ENCODE measurements at regions not wholly inside any gene's neighbourhood (a gene's known extent, or its start where the extent isn't known, plus 50 kb on each side); places are given as distances from the start of the nearest gene placed in this dataset.

DNA sequence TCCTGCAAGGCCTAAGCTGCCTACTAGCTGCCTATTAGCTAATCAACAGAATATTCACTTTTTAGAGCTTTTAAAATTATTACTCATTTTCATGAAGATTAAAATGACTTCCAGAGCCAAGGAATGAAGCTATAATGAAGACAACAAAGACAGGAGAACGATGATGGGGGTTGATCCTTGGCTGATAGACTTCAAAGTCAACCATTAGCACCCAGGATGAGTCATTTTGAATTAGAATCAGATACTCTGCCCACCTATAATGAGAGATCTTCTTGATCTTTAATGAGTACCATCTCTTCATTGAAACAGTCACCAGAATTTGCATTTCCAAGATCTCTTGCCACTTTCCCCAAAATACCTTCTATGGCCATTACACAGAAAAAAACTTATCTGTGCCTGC lies 56.7 kb upstream of the CDYL start:
- 32 to 56% methylated on average over 1 of the region's 1 CpG for WGBS, 2 experiments (ENCODE audit: insufficient coverage in 1 of 2, insufficient read length in 1 of 2)

DNA sequence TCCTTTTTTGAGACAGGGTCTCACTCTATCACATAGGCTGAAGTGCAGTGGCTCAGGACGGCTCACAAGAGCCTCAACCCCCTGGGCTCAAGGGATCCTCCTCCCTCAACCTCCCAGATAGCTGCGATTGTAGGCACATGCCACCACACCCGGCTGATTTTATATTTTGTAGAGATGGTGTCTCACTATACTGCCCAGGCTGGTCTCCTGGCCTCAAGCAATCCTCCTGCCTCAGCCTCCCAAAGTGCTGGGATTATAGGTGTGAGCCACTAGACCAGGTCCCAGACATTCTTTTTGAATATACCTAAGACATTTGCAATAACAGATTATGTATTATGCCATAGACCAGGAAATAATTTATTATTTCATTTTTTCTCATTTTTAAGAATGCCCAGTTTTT lies 58.3 kb upstream of the CDYL start:
- Mint-ChIP-seq H3K4me1 (peaks cover 10% of the 10 kb centered on the region), H3K27me3 (ENCODE audit: insufficient read depth) (peaks cover under 1% of the 10 kb centered on the region), H3K9me3 (no peaks in the 10 kb centered on the region), H3K36me3 (ENCODE audit: low read depth) (no peaks in the 10 kb centered on the region), H3K27ac (no peak overlapping the region), H3K4me3 (no peak overlapping the region)
- Histone ChIP-seq H3K4me3 (ENCODE audit: low read length) (no peak overlapping the region), H3K27me3 (ENCODE audit: control insufficient read depth, insufficient read depth, low read length, poor library complexity, severe bottlenecking) (no peaks in the 10 kb centered on the region), H3K27ac (ENCODE audit: low read depth, low read length) (no peak overlapping the region), H3K4me1 (ENCODE audit: control insufficient read depth, insufficient read depth, low read length) (no peaks in the 10 kb centered on the region), H3K9me3 (ENCODE audit: control insufficient read depth, low read length) (no peaks in the 10 kb centered on the region), H3K36me3 (ENCODE audit: control insufficient read depth, insufficient read depth, low read length) (no peaks in the 10 kb centered on the region), H3K9ac (ENCODE audit: extremely low read depth, low read length, poor library complexity, severe bottlenecking) (no peak overlapping the region)
- DNase-seq = no peak
- 70 to 78% methylated on average over 2 to 3 of the region's 3 CpGs for WGBS, 2 experiments (ENCODE audit: insufficient coverage in 1 of 2, insufficient read length in 1 of 2)
- TF ChIP-seq, protein P1, sequence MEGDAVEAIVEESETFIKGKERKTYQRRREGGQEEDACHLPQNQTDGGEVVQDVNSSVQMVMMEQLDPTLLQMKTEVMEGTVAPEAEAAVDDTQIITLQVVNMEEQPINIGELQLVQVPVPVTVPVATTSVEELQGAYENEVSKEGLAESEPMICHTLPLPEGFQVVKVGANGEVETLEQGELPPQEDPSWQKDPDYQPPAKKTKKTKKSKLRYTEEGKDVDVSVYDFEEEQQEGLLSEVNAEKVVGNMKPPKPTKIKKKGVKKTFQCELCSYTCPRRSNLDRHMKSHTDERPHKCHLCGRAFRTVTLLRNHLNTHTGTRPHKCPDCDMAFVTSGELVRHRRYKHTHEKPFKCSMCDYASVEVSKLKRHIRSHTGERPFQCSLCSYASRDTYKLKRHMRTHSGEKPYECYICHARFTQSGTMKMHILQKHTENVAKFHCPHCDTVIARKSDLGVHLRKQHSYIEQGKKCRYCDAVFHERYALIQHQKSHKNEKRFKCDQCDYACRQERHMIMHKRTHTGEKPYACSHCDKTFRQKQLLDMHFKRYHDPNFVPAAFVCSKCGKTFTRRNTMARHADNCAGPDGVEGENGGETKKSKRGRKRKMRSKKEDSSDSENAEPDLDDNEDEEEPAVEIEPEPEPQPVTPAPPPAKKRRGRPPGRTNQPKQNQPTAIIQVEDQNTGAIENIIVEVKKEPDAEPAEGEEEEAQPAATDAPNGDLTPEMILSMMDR (conservative IDR thresholded peaks at IDR 0.05) = no peak

More for the DNA sequence above, 56.7 kb upstream of the CDYL start:
- H3K9me3 Mint-ChIP-seq = no peaks in the 10 kb centered on the region
- no peaks in the 10 kb centered on the region for H3K27me3 Mint-ChIP-seq (ENCODE audit: insufficient read depth)
- Histone ChIP-seq H3K9me3 (ENCODE audit: control insufficient read depth, low read length) (no peaks in the 10 kb centered on the region), H3K4me1 (ENCODE audit: control insufficient read depth, insufficient read depth, low read length) (no peaks in the 10 kb centered on the region), H3K4me3 (ENCODE audit: low read length) (no peak overlapping the region), H3K27me3 (ENCODE audit: control insufficient read depth, insufficient read depth, low read length, poor library complexity, severe bottlenecking) (no peaks in the 10 kb centered on the region), H3K36me3 (ENCODE audit: control insufficient read depth, insufficient read depth, low read length) (no peaks in the 10 kb centered on the region), H3K9ac (ENCODE audit: extremely low read depth, low read length, poor library complexity, severe bottlenecking) (no peak overlapping the region), H3K27ac (ENCODE audit: low read depth, low read length) (no peak overlapping the region)
- TF ChIP-seq, protein P1 (conservative IDR thresholded peaks at IDR 0.05) = no peak
- DNase-seq = no peak
- H3K27ac Mint-ChIP-seq = no peak overlapping the region
- no peak overlapping the region for H3K4me3 Mint-ChIP-seq
- H3K4me1 Mint-ChIP-seq = peaks cover 19% of the 10 kb centered on the region
- H3K36me3 Mint-ChIP-seq (ENCODE audit: low read depth) = no peaks in the 10 kb centered on the region

DNA sequence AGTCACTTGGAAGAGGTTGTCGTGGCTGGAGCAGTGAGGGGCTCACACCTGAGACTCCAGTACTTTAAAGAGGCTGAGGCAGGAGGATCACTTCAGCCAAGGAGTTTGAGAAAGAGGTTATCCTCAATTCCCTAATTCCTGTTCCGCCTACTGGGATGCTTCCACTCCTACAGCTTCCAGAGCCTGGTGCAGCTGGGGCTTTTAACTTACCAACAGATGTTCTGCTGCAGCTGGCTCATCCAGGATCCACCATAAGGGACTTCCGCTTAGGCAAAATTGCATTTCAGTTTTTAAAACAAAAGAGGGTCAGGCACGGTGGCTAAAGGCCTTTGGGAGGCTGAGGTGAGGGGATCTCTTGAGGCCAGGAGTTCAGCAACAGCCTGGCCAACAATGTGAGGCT lies 59.1 kb upstream of the CDYL start:
- H3K4me1 Mint-ChIP-seq = peaks cover 10% of the 10 kb centered on the region
- no peak overlapping the region for H3K27ac ChIP-seq (ENCODE audit: low read depth, low read length)
- H3K4me3 Mint-ChIP-seq = no peak overlapping the region
- TF ChIP-seq, protein P1 (conservative IDR thresholded peaks at IDR 0.05) = no peak
- no peaks in the 10 kb centered on the region for H3K9me3 Mint-ChIP-seq
- no peaks in the 10 kb centered on the region for H3K9me3 ChIP-seq (ENCODE audit: control insufficient read depth, low read length)
- H3K4me3 ChIP-seq (ENCODE audit: low read length) = no peak overlapping the region
- H3K36me3 Mint-ChIP-seq (ENCODE audit: low read depth) = no peaks in the 10 kb centered on the region
- peaks cover 2% of the 10 kb centered on the region for H3K27me3 Mint-ChIP-seq (ENCODE audit: insufficient read depth)
- H3K9ac ChIP-seq (ENCODE audit: extremely low read depth, low read length, poor library complexity, severe bottlenecking) = no peak overlapping the region
- DNase-seq = no peak
- H3K27ac Mint-ChIP-seq = no peak overlapping the region
- no peaks in the 10 kb centered on the region for H3K36me3 ChIP-seq (ENCODE audit: control insufficient read depth, insufficient read depth, low read length)
- no peaks in the 10 kb centered on the region for H3K4me1 ChIP-seq (ENCODE audit: control insufficient read depth, insufficient read depth, low read length)
- no peaks in the 10 kb centered on the region for H3K27me3 ChIP-seq (ENCODE audit: control insufficient read depth, insufficient read depth, low read length, poor library complexity, severe bottlenecking)
- 82 to 90% methylated on average over 3 to 4 of the region's 4 CpGs for WGBS, 2 experiments (ENCODE audit: insufficient coverage in 1 of 2, insufficient read length in 1 of 2)

Measured in endodermal cell (in vitro differentiated cells).